ENCODE measurements at regions not wholly inside any gene's neighbourhood (a gene's known extent, or its start where the extent isn't known, plus 50 kb on each side); places are given as distances from the start of the nearest gene placed in this dataset.

DNA sequence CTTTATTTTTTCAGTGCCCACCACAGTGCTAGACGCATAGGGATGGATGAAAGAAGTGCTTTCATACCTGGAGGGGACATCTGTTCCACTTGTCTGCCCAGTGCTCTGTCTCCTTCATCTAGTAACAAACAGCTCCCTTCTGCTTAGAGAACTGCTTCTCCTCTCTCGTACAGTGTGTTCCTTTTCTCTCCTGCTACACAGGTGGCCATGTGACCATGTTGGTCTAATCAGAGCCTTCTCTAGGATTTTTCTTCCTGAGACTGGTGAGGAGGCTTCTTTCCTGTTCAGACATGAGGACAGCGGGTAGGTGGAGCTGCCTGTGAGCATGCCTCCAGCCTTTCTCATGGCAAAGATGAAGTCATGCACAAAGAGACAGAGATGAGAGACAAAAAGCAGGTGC, 182.7 kb downstream of the TMEM132E start:
- Histone ChIP-seq H3K4me2 (ENCODE audit: low read length) (no peak overlapping the region), H3K36me3 (ENCODE audit: control insufficient read depth in 1 of 2, insufficient read depth in 2 of 2, low read length in 2 of 2) (no peaks in the 10 kb centered on the region), H3K4ac (ENCODE audit: low read depth, low read length) (no peak overlapping the region), H3K27ac (ENCODE audit: low read depth, low read length) (no peak overlapping the region), H3K4me1 (ENCODE audit: control insufficient read depth in 1 of 2, insufficient read depth in 2 of 2, low read length in 2 of 2) (no peaks in the 10 kb centered on the region), H3K23ac (ENCODE audit: low read length) (no peak overlapping the region), H2AK5ac (ENCODE audit: low read length) (no peak overlapping the region), H3K27me3 (ENCODE audit: insufficient read depth, low read length) (no peaks in the 10 kb centered on the region), H3K4me3 (ENCODE audit: low read depth, low read length) (no peak overlapping the region), H4K12ac (ENCODE audit: low read depth, low read length) (no peak overlapping the region), H3K18ac (ENCODE audit: low read length) (no peak overlapping the region), H3K79me1 (ENCODE audit: low read length) (no peaks in the 10 kb centered on the region), H2BK5ac (ENCODE audit: low read depth, low read length, poor library complexity) (no peak overlapping the region), H2BK120ac (ENCODE audit: insufficient read depth, low read length, poor library complexity) (no peak overlapping the region), H3K9ac (ENCODE audit: low read length) (no peak overlapping the region), H3K9me3 (ENCODE audit: insufficient read depth, low read depth, low read length) (peaks cover under 1% of the 10 kb centered on the region), H2AFZ (ENCODE audit: insufficient read depth, low read length, poor library complexity) (no peak overlapping the region), H3K79me2 (ENCODE audit: control insufficient read depth, insufficient read depth, low read length, poor library complexity) (no peaks in the 10 kb centered on the region), H4K91ac (ENCODE audit: low read depth, low read length) (no peak overlapping the region), H2BK12ac (ENCODE audit: low read length) (no peak overlapping the region), H4K8ac (ENCODE audit: low read depth, low read length) (no peak overlapping the region), H3K14ac (ENCODE audit: low read length) (no peak overlapping the region)
- no peak for DNase-seq
- WGBS (ENCODE audit: extremely low coverage, insufficient coverage, insufficient read length) = no CpG with 5 or more reads among the region's 3 CpGs

DNA sequence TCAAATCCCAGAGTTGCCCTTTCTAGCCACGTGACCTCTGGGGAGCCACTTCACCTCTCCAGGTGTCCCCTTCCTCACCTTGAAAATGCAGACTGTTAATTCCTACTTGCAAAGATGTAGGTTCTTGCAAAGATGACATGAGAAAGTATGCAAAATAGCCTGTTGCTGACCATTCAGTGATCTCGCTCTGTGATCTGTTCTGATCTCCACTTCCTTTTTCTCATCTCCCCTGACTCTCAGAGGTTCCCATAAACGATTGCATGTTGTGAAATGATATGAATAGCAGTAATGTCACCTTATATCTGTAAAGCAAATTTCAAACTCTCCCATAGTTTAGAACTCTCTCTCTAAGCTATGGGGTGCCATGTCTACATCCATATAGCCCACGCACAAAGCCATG, 182.3 kb downstream of the TMEM132E start:
- Histone ChIP-seq H2BK5ac (ENCODE audit: low read depth, low read length, poor library complexity) (no peak overlapping the region), H2AK5ac (ENCODE audit: low read length) (no peak overlapping the region), H3K4me1 (ENCODE audit: control insufficient read depth in 1 of 2, insufficient read depth in 2 of 2, low read length in 2 of 2) (no peaks in the 10 kb centered on the region), H4K8ac (ENCODE audit: low read depth, low read length) (no peak overlapping the region), H3K18ac (ENCODE audit: low read length) (no peak overlapping the region), H3K14ac (ENCODE audit: low read length) (no peak overlapping the region), H2BK12ac (ENCODE audit: low read length) (no peak overlapping the region), H4K12ac (ENCODE audit: low read depth, low read length) (no peak overlapping the region), H3K9me3 (ENCODE audit: insufficient read depth, low read depth, low read length) (peaks cover 1% of the 10 kb centered on the region), H3K79me2 (ENCODE audit: control insufficient read depth, insufficient read depth, low read length, poor library complexity) (no peaks in the 10 kb centered on the region), H3K36me3 (ENCODE audit: control insufficient read depth in 1 of 2, insufficient read depth in 2 of 2, low read length in 2 of 2) (no peaks in the 10 kb centered on the region), H3K4me3 (ENCODE audit: low read depth, low read length) (no peak overlapping the region), H3K27me3 (ENCODE audit: insufficient read depth, low read length) (no peaks in the 10 kb centered on the region), H3K27ac (ENCODE audit: low read depth, low read length) (no peak overlapping the region), H2BK120ac (ENCODE audit: insufficient read depth, low read length, poor library complexity) (no peak overlapping the region), H3K23ac (ENCODE audit: low read length) (no peak overlapping the region), H4K91ac (ENCODE audit: low read depth, low read length) (no peak overlapping the region), H3K9ac (ENCODE audit: low read length) (no peak overlapping the region), H2AFZ (ENCODE audit: insufficient read depth, low read length, poor library complexity) (no peak overlapping the region), H3K4me2 (ENCODE audit: low read length) (no peak overlapping the region), H3K79me1 (ENCODE audit: low read length) (no peaks in the 10 kb centered on the region), H3K4ac (ENCODE audit: low read depth, low read length) (no peak overlapping the region)
- WGBS (ENCODE audit: extremely low coverage, insufficient coverage, insufficient read length) = no CpG with 5 or more reads among the region's 4 CpGs
- DNase-seq = no peak

DNA sequence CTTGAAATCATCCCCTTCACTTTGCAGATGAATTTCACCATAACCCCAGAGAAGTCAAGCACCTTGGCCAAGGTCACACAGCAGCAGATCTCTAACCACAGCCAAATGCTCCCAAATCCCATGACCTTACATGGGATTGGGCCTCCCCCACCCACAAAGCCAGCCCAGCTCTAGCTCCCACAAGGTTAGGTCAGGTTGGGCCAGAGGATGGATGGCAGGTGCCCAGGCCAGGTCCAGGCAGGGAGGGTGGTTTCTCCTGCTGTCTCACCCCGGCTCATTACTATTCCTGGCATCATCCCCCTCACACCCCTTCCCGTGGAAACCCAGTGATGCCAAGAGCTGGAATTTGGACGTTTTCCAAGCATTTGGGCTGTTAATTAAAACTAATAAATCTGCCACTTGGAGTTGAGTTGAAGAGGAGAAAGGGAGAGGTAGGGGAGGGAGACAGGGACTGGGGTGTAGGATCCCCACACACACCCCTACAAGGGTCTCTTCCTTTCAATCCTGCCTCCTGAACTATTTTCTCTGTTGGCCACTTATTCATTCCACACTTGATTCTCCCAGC, 181.6 kb downstream of the TMEM132E start:
- H2AFZ ChIP-seq (ENCODE audit: insufficient read depth, low read length, poor library complexity) = no peak overlapping the region
- WGBS (ENCODE audit: extremely low coverage, insufficient coverage, insufficient read length) = no CpG with 5 or more reads among the region's 3 CpGs
- no peak overlapping the region for H2BK12ac ChIP-seq (ENCODE audit: low read length)
- H3K4ac ChIP-seq (ENCODE audit: low read depth, low read length) = no peak overlapping the region
- H3K27ac ChIP-seq (ENCODE audit: low read depth, low read length) = no peak overlapping the region
- no peak for DNase-seq
- no peak overlapping the region for H3K4me3 ChIP-seq (ENCODE audit: low read depth, low read length)
- H2BK5ac ChIP-seq (ENCODE audit: low read depth, low read length, poor library complexity) = no peak overlapping the region
- H4K91ac ChIP-seq (ENCODE audit: low read depth, low read length) = no peak overlapping the region
- no peak overlapping the region for H3K14ac ChIP-seq (ENCODE audit: low read length)
- no peak overlapping the region for H3K4me2 ChIP-seq (ENCODE audit: low read length)
- H4K12ac ChIP-seq (ENCODE audit: low read depth, low read length) = no peak overlapping the region
- no peaks in the 10 kb centered on the region for H3K36me3 ChIP-seq (ENCODE audit: control insufficient read depth in 1 of 2, insufficient read depth in 2 of 2, low read length in 2 of 2)
- H3K79me2 ChIP-seq (ENCODE audit: control insufficient read depth, insufficient read depth, low read length, poor library complexity) = no peaks in the 10 kb centered on the region
- no peak overlapping the region for H2AK5ac ChIP-seq (ENCODE audit: low read length)
- no peak overlapping the region for H3K18ac ChIP-seq (ENCODE audit: low read length)
- peaks cover 1% of the 10 kb centered on the region for H3K9me3 ChIP-seq (ENCODE audit: insufficient read depth, low read depth, low read length)
- H3K9ac ChIP-seq (ENCODE audit: low read length) = no peak overlapping the region
- no peak overlapping the region for H2BK120ac ChIP-seq (ENCODE audit: insufficient read depth, low read length, poor library complexity)
- H3K4me1 ChIP-seq (ENCODE audit: control insufficient read depth in 1 of 2, insufficient read depth in 2 of 2, low read length in 2 of 2) = no peaks in the 10 kb centered on the region
- H3K79me1 ChIP-seq (ENCODE audit: low read length) = no peaks in the 10 kb centered on the region
- no peak overlapping the region for H4K8ac ChIP-seq (ENCODE audit: low read depth, low read length)
- H3K23ac ChIP-seq (ENCODE audit: low read length) = no peak overlapping the region
- no peaks in the 10 kb centered on the region for H3K27me3 ChIP-seq (ENCODE audit: insufficient read depth, low read length)

DNA sequence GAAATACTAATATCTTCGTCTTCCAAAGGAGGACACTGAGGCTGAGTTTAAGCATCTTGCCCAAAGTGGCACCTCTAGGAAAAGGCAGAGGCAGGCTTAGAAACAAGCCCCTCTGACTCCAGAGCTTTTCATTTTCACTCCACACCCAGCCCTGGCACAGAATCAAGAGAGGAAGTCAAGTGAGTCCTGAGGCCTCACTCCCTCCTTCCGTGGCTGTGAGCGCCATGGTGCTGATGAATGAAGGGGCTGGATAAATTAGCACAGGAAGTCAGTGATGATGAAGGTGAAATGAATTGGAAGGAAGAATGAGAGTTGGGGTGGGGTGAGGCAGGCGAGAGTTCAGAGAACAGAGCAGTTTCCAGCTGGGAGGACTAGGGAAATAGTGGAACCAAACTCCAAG, 179.3 kb downstream of the TMEM132E start:
- Histone ChIP-seq H2BK12ac (ENCODE audit: low read length) (no peak overlapping the region), H4K91ac (ENCODE audit: low read depth, low read length) (no peak overlapping the region), H2BK5ac (ENCODE audit: low read depth, low read length, poor library complexity) (no peak overlapping the region), H3K9me3 (ENCODE audit: insufficient read depth, low read depth, low read length) (peaks cover 1% of the 10 kb centered on the region), H3K27me3 (ENCODE audit: insufficient read depth, low read length) (no peaks in the 10 kb centered on the region), H3K14ac (ENCODE audit: low read length) (no peak overlapping the region), H3K79me2 (ENCODE audit: control insufficient read depth, insufficient read depth, low read length, poor library complexity) (no peaks in the 10 kb centered on the region), H3K4me2 (ENCODE audit: low read length) (no peak overlapping the region), H3K27ac (ENCODE audit: low read depth, low read length) (no peak overlapping the region), H2AK5ac (ENCODE audit: low read length) (no peak overlapping the region), H3K4me1 (ENCODE audit: control insufficient read depth in 1 of 2, insufficient read depth in 2 of 2, low read length in 2 of 2) (no peaks in the 10 kb centered on the region), H3K23ac (ENCODE audit: low read length) (no peak overlapping the region), H3K4ac (ENCODE audit: low read depth, low read length) (no peak overlapping the region), H4K12ac (ENCODE audit: low read depth, low read length) (no peak overlapping the region), H3K18ac (ENCODE audit: low read length) (no peak overlapping the region), H4K8ac (ENCODE audit: low read depth, low read length) (no peak overlapping the region), H3K36me3 (ENCODE audit: control insufficient read depth in 1 of 2, insufficient read depth in 2 of 2, low read length in 2 of 2) (no peaks in the 10 kb centered on the region), H2AFZ (ENCODE audit: insufficient read depth, low read length, poor library complexity) (no peak overlapping the region), H3K4me3 (ENCODE audit: low read depth, low read length) (no peak overlapping the region), H3K79me1 (ENCODE audit: low read length) (no peaks in the 10 kb centered on the region), H3K9ac (ENCODE audit: low read length) (no peak overlapping the region), H2BK120ac (ENCODE audit: insufficient read depth, low read length, poor library complexity) (no peak overlapping the region)
- WGBS (ENCODE audit: extremely low coverage, insufficient coverage, insufficient read length) = no CpG with 5 or more reads among the region's 4 CpGs
- DNase-seq = no peak

Data from trophoblast cell (in vitro differentiated cells and primary cell).